UCSD-AML1 (cell line): ENCODE measurements at regions not wholly inside any gene's neighbourhood (a gene's known extent, or its start where the extent isn't known, plus 50 kb on each side); places are given as distances from the start of the nearest gene placed in this dataset.

ENCODE experiments used
- DNase-seq: peaks from one replicate; lab custom pipeline; 2025; ENCODE audit not compliant: unreplicated experiment; lab: John Stamatoyannopoulos, UW

GRCh38 chr12:48286665-48287064 is 64.1 kb downstream of the ZNF641 start:
- DNase-seq = no peak

- DNase-seq = no peak
These were observed 64.7 kb downstream of the ZNF641 start for GRCh38 chr12:48285751-48286650.

DNA sequence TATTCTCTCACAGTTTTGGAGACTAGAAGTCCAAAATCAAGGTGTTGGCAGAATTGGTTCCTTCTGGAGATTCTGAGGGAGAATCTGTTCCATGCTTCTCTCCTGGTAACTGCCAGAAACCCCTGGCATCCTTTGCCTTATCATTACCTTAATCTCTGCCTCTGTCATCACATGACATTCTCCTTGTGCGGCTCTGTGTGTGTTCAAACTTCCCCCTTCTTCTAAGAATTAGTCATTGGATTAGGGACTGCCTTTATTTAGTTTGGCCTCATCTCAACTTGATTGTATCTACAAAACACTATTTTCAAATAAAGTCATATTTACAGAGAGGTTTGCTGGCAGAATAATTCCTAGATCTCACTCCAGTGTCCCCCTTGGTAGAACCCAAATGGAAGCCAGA is 68.9 kb downstream of the ZNF641 start:
- DNase-seq = no peak

GRCh38 chr12:48280572-48280971 is 70.1 kb downstream of the ZNF641 start:
- DNase-seq = no peak

GRCh38 chr12:48279601-48280000 is 71.1 kb downstream of the ZNF641 start:
- no peak for DNase-seq

DNA sequence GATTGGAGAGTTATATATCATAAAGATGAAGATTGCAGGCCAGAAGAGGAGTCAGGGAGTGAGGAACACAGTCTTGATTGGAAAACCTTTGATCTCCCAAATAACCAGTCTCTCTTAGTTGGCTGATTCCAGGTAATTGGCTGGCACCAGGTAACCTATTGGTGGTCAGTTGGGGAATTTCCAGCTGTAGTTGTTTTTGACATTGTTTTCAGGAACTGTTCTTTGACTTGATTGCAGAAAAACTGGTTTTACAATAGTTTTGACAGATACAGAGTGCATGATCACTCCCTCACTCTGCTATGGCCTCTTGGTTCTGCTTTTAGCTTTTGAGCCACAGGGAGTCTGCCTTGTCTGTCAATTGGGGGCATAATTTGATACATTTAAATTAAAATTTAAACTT is 71.6 kb downstream of the ZNF641 start:
- no peak for DNase-seq

DNA sequence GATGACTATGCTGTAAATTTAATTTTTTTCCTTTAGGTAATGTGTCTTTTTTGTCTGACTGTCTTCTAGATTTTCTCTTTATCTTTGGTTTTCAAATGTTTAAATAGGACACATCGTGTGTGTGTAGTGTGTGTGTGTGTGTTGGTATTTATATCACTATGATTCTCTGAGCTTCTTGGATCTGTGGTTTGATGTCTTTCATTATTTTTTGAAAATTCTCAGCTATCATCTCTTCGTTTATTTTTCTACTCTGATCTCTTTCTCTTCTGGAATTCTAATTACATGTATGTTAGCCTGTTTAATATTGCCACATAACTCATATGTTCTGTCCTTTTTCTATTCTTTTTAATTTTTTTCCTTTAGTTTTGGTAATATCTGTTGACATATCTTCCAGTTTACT is 73.5 kb upstream of the OR10AD1 start:
- no peak for DNase-seq

GRCh38 chr12:48266826-48267225 is 63.7 kb upstream of the OR10AD1 start:
- no peak for DNase-seq

DNA sequence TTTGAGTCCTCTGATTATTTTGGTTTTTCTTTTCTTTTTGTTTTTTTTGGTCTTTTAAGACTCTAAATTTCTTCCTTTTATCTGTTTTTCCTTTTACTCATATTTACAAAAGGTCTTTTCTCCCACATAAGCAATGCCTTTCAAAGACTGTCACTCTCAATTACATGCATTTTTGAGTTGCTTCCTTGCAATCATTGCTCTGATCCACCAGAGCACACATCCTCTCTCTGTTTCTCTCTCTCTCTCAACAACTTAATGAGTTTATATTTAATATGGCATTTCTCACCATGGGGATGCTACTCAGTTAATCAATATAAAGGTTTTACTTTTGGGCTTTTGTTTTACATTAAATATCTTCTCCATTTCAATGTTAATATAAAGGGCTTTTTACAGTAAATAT is 62.7 kb upstream of the OR10AD1 start:
- no peak for DNase-seq

DNA sequence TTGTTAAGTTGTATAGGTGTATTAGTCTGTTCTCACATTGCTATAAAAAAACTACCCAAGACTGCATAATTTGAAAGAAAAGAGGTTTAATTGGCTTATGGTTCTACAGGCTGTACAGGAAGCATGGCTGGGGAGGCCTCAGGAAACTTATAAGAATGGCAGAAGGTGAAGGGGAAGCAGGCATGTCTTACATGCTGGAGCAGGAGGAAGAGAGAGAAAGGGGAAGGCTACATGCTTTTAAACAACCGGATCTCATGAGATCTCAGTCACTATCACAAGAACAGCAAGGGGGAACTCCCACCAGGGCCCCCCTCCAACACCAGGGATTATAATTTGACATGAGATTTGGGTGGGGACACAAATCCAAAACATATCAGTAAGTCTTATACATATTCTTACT is 60.5 kb upstream of the OR10AD1 start:
- peak; percentile 13 for DNase-seq

GRCh38 chr12:48261773-48262172 is 58.7 kb upstream of the OR10AD1 start:
- DNase-seq = no peak
